ENCODE measurements at regions not wholly inside any gene's neighbourhood (a gene's known extent, or its start where the extent isn't known, plus 50 kb on each side); places are given as distances from the start of the nearest gene placed in this dataset.

DNA sequence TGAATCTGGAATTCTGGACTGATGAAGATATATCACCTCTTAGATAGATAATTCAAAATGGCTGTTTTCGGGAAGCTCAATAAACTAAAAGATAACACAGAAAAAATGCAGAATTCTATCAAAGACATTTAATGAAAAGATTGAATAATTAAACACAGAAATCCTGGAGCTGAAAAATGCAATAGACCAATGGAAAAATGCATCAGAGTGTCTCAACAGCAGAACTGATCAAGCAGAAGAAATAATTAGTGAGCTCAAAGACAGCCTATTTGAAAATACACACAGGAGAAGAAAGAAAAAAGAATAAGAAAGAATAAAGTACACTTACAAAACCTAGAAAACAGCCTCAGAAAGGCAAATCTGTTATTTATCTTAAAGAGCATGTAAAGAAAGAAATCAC is 356.4 kb upstream of the B3GAT1 start:
- TF ChIP-seq, protein P1, sequence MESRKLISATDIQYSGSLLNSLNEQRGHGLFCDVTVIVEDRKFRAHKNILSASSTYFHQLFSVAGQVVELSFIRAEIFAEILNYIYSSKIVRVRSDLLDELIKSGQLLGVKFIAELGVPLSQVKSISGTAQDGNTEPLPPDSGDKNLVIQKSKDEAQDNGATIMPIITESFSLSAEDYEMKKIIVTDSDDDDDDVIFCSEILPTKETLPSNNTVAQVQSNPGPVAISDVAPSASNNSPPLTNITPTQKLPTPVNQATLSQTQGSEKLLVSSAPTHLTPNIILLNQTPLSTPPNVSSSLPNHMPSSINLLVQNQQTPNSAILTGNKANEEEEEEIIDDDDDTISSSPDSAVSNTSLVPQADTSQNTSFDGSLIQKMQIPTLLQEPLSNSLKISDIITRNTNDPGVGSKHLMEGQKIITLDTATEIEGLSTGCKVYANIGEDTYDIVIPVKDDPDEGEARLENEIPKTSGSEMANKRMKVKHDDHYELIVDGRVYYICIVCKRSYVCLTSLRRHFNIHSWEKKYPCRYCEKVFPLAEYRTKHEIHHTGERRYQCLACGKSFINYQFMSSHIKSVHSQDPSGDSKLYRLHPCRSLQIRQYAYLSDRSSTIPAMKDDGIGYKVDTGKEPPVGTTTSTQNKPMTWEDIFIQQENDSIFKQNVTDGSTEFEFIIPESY (IDR thresholded peaks at IDR 0.05; ENCODE audit: extremely low read depth, insufficient replicate concordance, low read length): no peak
- TF ChIP-seq, protein P2, sequence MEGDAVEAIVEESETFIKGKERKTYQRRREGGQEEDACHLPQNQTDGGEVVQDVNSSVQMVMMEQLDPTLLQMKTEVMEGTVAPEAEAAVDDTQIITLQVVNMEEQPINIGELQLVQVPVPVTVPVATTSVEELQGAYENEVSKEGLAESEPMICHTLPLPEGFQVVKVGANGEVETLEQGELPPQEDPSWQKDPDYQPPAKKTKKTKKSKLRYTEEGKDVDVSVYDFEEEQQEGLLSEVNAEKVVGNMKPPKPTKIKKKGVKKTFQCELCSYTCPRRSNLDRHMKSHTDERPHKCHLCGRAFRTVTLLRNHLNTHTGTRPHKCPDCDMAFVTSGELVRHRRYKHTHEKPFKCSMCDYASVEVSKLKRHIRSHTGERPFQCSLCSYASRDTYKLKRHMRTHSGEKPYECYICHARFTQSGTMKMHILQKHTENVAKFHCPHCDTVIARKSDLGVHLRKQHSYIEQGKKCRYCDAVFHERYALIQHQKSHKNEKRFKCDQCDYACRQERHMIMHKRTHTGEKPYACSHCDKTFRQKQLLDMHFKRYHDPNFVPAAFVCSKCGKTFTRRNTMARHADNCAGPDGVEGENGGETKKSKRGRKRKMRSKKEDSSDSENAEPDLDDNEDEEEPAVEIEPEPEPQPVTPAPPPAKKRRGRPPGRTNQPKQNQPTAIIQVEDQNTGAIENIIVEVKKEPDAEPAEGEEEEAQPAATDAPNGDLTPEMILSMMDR (IDR thresholded peaks at IDR 0.05 in 2 of 3, conservative IDR thresholded peaks at IDR 0.05 in 1 of 3; ENCODE audit: borderline replicate concordance in 1 of 3, insufficient read depth in 1 of 3, low read depth in 2 of 3, low read length in 2 of 3): no peak
- TF ChIP-seq YY1 (IDR thresholded peaks at IDR 0.05; ENCODE audit: extremely low read depth, insufficient replicate concordance, low read depth, low read length): no peak
- TF ChIP-seq SIN3A (IDR thresholded peaks at IDR 0.05; ENCODE audit: low read depth): no peak
- TF ChIP-seq POLR2AphosphoS5 (IDR thresholded peaks at IDR 0.05; ENCODE audit: low read depth, low read length): no peak
- TF ChIP-seq POLR2A (IDR thresholded peaks at IDR 0.05; ENCODE audit: borderline replicate concordance, extremely low read depth, insufficient read depth, insufficient read length): no peak
- TF ChIP-seq SP1 (IDR thresholded peaks at IDR 0.05; ENCODE audit: low read depth): no peak

All from HCT116 (cell line).